Erythroblast (primary cell): ENCODE measurements at regions not wholly inside any gene's neighbourhood (a gene's known extent, or its start where the extent isn't known, plus 50 kb on each side); places are given as distances from the start of the nearest gene placed in this dataset.

ENCODE experiments used
- GATA1 ChIP-seq: IDR thresholded peaks from 2 replicates; pipeline ENCODE4 v1.6.1; 2011; ENCODE audit warnings: low read depth, mild to moderate bottlenecking, control low read depth, low read length, moderate library complexity
- POLR2A ChIP-seq: IDR thresholded peaks from 2 replicates; pipeline ENCODE4 v1.6.1; 2011; ENCODE audit warnings: mild to moderate bottlenecking, low read length

DNA sequence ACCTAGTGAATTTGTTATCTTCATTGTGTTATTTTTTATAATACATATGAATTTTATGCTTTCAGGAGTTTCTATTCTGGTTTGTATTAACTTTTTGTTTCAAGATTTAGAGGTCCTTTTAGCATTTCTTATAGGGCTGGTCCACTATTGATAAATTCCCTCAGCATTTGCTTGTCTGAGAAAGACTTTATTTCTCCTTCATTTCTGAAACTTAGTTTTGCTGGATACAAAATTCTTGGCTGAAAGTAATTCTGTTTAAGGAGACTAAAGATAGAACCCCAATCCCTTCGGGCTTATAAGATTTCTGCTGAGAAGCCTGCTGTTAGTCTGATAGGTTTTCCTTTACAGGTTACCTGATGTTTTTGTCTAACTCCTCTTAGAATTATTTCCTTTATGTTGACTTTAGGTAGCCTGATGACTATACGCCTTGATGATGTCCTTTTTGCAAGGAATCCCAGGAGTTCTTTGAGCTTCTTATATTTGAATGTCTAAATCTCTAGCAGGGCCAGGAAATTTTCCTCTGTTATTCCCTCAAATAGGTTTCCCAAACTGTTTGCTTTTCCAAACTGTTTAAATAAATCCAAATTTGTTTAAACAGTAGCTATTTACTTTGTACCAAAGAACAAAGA, 127.1 kb downstream of the CYSLTR2 start:
- TF ChIP-seq POLR2A (no peak), GATA1 (no peak)
